Adrenal gland (tissue), 9 donors: ENCODE measurements at regions not wholly inside any gene's neighbourhood (a gene's known extent, or its start where the extent isn't known, plus 50 kb on each side); places are given as distances from the start of the nearest gene placed in this dataset.

Experiments
- DNase-seq, 7 donors: peaks; one replicate each; pipeline ENCODE4 v3.0.0-alpha.2; 2019 to 2020
- H3K27ac ChIP-seq, 5 donors: fragments of 200-600 bp; sonication (generic) in 4 of 5; 1 replicate in 3 of 5; 2 replicates in 2 of 5; pipeline versions ENCODE4 v1.5.1 to v1.8.0; 2016 to 2020; ENCODE audit warnings: mild to moderate bottlenecking in 1 of 5
- H3K27me3 ChIP-seq: fragments of 200-600 bp; 2 replicates; pipeline ENCODE4 v1.8.0; 2021
- H3K36me3 ChIP-seq, 2 donors: fragments of 200-600 bp; replicated peaks in 1 of 2; 1 replicate in 1 of 2; 2 replicates in 1 of 2; pipeline versions ENCODE4 v1.5.1 to v1.8.0; 2018 to 2022
- H3K4me1 ChIP-seq, 2 donors: fragments of 200-600 bp; replicated peaks in 1 of 2; 1 replicate in 1 of 2; 2 replicates in 1 of 2; pipeline versions ENCODE4 v1.5.1 to v1.8.0; 2018 to 2021
- H3K4me3 ChIP-seq, 4 donors: fragments of 200-600 bp; sonication (generic) in 3 of 4; one replicate each; pipeline ENCODE4 v1.5.1; 2016 to 2018
- H3K9me3 ChIP-seq, 3 donors: fragments of 200-600 bp; sonication (generic) in 1 of 3; replicated peaks in 1 of 3; 1 replicate in 2 of 3; 2 replicates in 1 of 3; pipeline versions ENCODE4 v1.5.1 to v1.8.0; 2016 to 2021
- CTCF ChIP-seq, 6 experiments: fragments of 450-650 bp in 4 of 6; fragments of 200-600 bp in 2 of 6; sonication (generic) in 1 of 6; IDR thresholded peaks; 1 replicate in 5 of 6; 2 replicates in 1 of 6; pipeline versions ENCODE4 v1.5.1 to v1.8.0; 2016 to 2021; ENCODE audit warnings: antibody characterized with exemption in 6 of 6, mild to moderate bottlenecking in 2 of 6, moderate library complexity in 1 of 6
- POLR2A ChIP-seq, 2 donors: fragments of 450-650 bp; IDR thresholded peaks; one replicate each; pipeline ENCODE4 v1.6.1; 2017; ENCODE audit warnings: antibody characterized with exemption in 2 of 2, mild to moderate bottlenecking in 2 of 2, moderate library complexity in 1 of 2
- WGBS, 4 donors: extraction: QIAGEN DNeasy Blood & Tissue Kit in 2 of 4; methylation state at CpG; one replicate each; pipeline versions ENCODE4 v1.1.5 to v1.1.7; 2013 to 2017; 5-methylcytosine and 5-hydroxymethylcytosine counted together
- intact Hi-C, 2 donors: fragments of 100-400 bp; cut with DNase I; formaldehyde crosslinking; loops; one replicate each; pipeline versions ENCODE4 v1.14.1 to v1.15.0; 2022 to 2023
- donor health status: healthy with polysubstance abuse.
- donor health status: Bipolar disorder and iron deficiency.
- donor health status: DM: yes; HTN: yes; CAD: no.
- donor health status: DM: no; HTN: no; CAD: no.
- donor health status: DM: no; HTN: no; CAD: no.

GRCh38 chr14:44215660-44216059, 291.4 kb downstream of the FSCB start:
- Histone ChIP-seq H3K4me1 (no peaks in the 10 kb centered on the region), H3K27me3 (no peaks in the 10 kb centered on the region), H3K4me3 (no peak overlapping the region), H3K36me3 (no peaks in the 10 kb centered on the region), H3K9me3 (no peaks in the 10 kb centered on the region), H3K27ac (no peak overlapping the region)
- intact Hi-C loops: no loop called here
- DNase-seq: no peak
- TF ChIP-seq POLR2A (IDR thresholded peaks at IDR 0.05) (no peak), CTCF (IDR thresholded peaks at IDR 0.05) (no peak)

- TF ChIP-seq POLR2A (IDR thresholded peaks at IDR 0.05): no peak
- TF ChIP-seq CTCF (IDR thresholded peaks at IDR 0.05): no peak
Observed at GRCh38 chr14:44211718-44212117, 295.4 kb downstream of the FSCB start.

GRCh38 chr14:44204061-44204835, 302.8 kb downstream of the FSCB start:
- intact Hi-C loops: no loop called here

More at GRCh38 chr14:44211718-44212117, 295.4 kb downstream of the FSCB start:
- Histone ChIP-seq H3K4me1 (no peaks in the 10 kb centered on the region), H3K4me3 (no peak overlapping the region), H3K36me3 (no peaks in the 10 kb centered on the region), H3K9me3 (peaks cover 0 to 3% (median 0%) of the 10 kb centered on the region in 3 donors), H3K27ac (no peak overlapping the region), H3K27me3 (no peaks in the 10 kb centered on the region)
- 33 to 80% (median 76%) methylated on average over 2 of the region's 2 CpGs for WGBS, 4 donors
- intact Hi-C loops: no loop called here
- no peak for DNase-seq

GRCh38 chr14:44180975-44181374, 326.1 kb downstream of the FSCB start:
- Histone ChIP-seq H3K4me1 (no peaks in the 10 kb centered on the region), H3K4me3 (no peak overlapping the region), H3K36me3 (no peaks in the 10 kb centered on the region), H3K27ac (no peak overlapping the region), H3K27me3 (no peaks in the 10 kb centered on the region), H3K9me3 (no peaks in the 10 kb centered on the region)
- DNase-seq: no peak
- intact Hi-C loops: no loop called here
- 40 to 50% (median 46%) methylated on average over 1 of the region's 1 CpG for WGBS, 4 donors
- no peak for TF ChIP-seq POLR2A (IDR thresholded peaks at IDR 0.05)
- TF ChIP-seq CTCF (IDR thresholded peaks at IDR 0.05): no peak

More at GRCh38 chr14:44204061-44204835, 302.8 kb downstream of the FSCB start:
- WGBS, 4 donors: 21 to 40% (median 25%) methylated on average over 3 of the region's 3 CpGs
- Histone ChIP-seq H3K4me1 (no peaks in the 10 kb centered on the region), H3K9me3 (peaks cover 0 to 3% (median 0%) of the 10 kb centered on the region in 3 donors), H3K27me3 (no peaks in the 10 kb centered on the region), H3K4me3 (no peak overlapping the region), H3K27ac (no peak overlapping the region), H3K36me3 (no peaks in the 10 kb centered on the region)
- DNase-seq: no peak
- TF ChIP-seq CTCF (IDR thresholded peaks at IDR 0.05) (no peak), POLR2A (IDR thresholded peaks at IDR 0.05) (no peak)
